T-cell (primary cell): ENCODE measurements at regions not wholly inside any gene's neighbourhood (a gene's known extent, or its start where the extent isn't known, plus 50 kb on each side); places are given as distances from the start of the nearest gene placed in this dataset.

ENCODE experiments used
- ATAC-seq, 4 experiments: fragments of 200-7000 bp in 3 of 4; fragments of 150-1000 bp in 1 of 4; cut with Tn5 transposase; replicated peaks in 1 of 4; 1 replicate in 3 of 4; 2 replicates in 1 of 4; pipeline ENCODE4 v1.10.0; 2021; ENCODE audit warnings: moderate library complexity in 3 of 4, mild to moderate bottlenecking in 2 of 4, moderate number of reproducible peaks in 1 of 4
- CTCF ChIA-PET, 2 donors: fragments of 300-600 bp; sonication (Branson Sonifier 250); formaldehyde crosslinking; loops; one replicate each; lab custom pipeline; 2022; ENCODE audit warnings: antibody characterized with exemption in 2 of 2; lab: Charles Lee
- POLR2A ChIA-PET, 2 donors: fragments of 300-600 bp; sonication (Branson Sonifier 250); formaldehyde crosslinking; loops; one replicate each; lab custom pipeline; 2022; ENCODE audit warnings: antibody characterized with exemption in 2 of 2; lab: Charles Lee
- DNase-seq, 35 experiments: peaks; one replicate each; pipeline versions ENCODE4 v3.0.0 to v3.0.0-alpha.2; 2013 to 2023
- H3K27ac ChIP-seq: one replicate; pipeline ENCODE4 v1.5.1; 2013; ENCODE audit warnings: low read length
- H3K27me3 ChIP-seq, 2 experiments: replicated peaks in 1 of 2; 1 replicate in 1 of 2; 2 replicates in 1 of 2; pipeline versions ENCODE4 v1.6.1 to v1.7.0; 2013; ENCODE audit warnings: low read length in 1 of 2, mixed read lengths in 1 of 2; ENCODE audit not compliant: control insufficient read depth in 2 of 2, insufficient read depth in 2 of 2; ENCODE audit errors: extremely low read depth in 1 of 2
- H3K36me3 ChIP-seq, 2 donors: 1 replicate in 1 of 2; 2 replicates in 1 of 2; pipeline versions ENCODE4 v1.6.1 to v1.7.0; 2013; ENCODE audit warnings: low read length in 1 of 2; ENCODE audit not compliant: control insufficient read depth in 2 of 2, insufficient read depth in 1 of 2; ENCODE audit errors: extremely low read depth in 1 of 2
- H3K4me1 ChIP-seq, 2 experiments: 1 replicate in 1 of 2; 2 replicates in 1 of 2; pipeline versions ENCODE4 v1.6.1 to v1.7.0; 2013; ENCODE audit warnings: low read length in 2 of 2, mixed read lengths in 1 of 2; ENCODE audit not compliant: insufficient read depth in 2 of 2, control insufficient read depth in 1 of 2; ENCODE audit errors: extremely low read depth in 1 of 2
- H3K4me3 ChIP-seq, 2 donors: 1 replicate in 1 of 2; 2 replicates in 1 of 2; pipeline versions ENCODE4 v1.5.1 to v1.7.0; 2013; ENCODE audit warnings: mild to moderate bottlenecking in 2 of 2, low read length in 1 of 2, moderate library complexity in 1 of 2; ENCODE audit not compliant: control insufficient read depth in 1 of 2; ENCODE audit errors: extremely low read depth in 1 of 2
- H3K9me3 ChIP-seq: 2 replicates; pipeline ENCODE4 v1.7.0; 2013
- H3K27ac Mint-ChIP-seq, 2 donors: one replicate each; pipeline ENCODE4 v1.8.0; 2020 to 2021; ENCODE audit warnings: mild to moderate bottlenecking in 2 of 2, mixed read lengths in 2 of 2
- H3K27me3 Mint-ChIP-seq, 2 donors: one replicate each; pipeline ENCODE4 v1.8.0; 2021 to 2022; ENCODE audit warnings: mixed read lengths in 2 of 2
- H3K36me3 Mint-ChIP-seq: one replicate; pipeline ENCODE4 v1.8.0; 2021; ENCODE audit warnings: mixed read lengths
- H3K4me1 Mint-ChIP-seq, 3 donors: one replicate each; pipeline ENCODE4 v1.8.0; 2020 to 2022; ENCODE audit warnings: mixed read lengths in 3 of 3, mild to moderate bottlenecking in 1 of 3
- H3K4me3 Mint-ChIP-seq, 3 donors: one replicate each; pipeline ENCODE4 v1.8.0; 2020 to 2022; ENCODE audit warnings: mild to moderate bottlenecking in 3 of 3, mixed read lengths in 3 of 3, moderate library complexity in 3 of 3
- H3K9me3 Mint-ChIP-seq, 3 donors: one replicate each; pipeline ENCODE4 v1.8.0; 2020 to 2022; ENCODE audit warnings: mixed read lengths in 3 of 3
- WGBS: methylation state at CpG from one replicate; pipeline ENCODE4 v1.1.5; 2013; ENCODE audit warnings: missing lambda C conversion rate; ENCODE audit not compliant: insufficient coverage; 5-methylcytosine and 5-hydroxymethylcytosine counted together

DNA sequence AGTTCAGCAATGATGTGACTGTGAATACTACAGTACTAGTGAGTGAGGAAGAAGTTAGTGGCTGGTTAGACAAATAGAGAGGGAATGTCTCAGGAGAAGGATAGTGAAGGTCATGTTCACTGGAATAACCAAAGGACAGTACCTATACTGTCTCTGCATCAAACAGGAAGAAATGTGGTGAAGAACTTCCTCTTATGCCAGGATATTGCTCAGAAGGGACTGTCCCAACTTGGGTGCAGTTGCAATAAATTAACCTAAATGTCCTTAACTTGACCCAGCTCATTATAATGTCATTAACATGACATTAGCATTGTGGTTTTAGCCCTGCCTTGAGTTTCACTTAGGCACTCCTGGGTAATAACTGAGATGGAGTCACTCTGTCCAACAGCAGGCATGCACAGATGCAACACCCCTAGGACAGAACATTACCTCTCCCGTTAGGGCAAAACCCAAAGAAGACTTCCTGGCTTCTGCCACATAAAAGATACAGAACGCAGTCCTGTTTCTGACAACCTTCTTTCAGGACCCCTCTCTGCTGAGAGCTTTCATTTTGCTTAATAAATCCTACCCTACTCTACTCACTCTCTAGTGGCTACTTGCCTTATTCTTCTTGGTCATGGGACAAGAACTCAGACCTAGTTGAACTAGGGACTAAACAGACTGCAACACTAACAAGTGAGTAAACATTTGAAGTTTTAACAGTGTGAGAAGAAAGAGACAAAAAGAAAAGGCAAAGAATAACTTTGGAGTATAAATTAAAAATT, 1591.6 kb upstream of the MIR17HG start:
- H3K4me1 Mint-ChIP-seq: no peaks in the 10 kb centered on the region
- WGBS: 43% methylated on average over 2 of the region's 2 CpGs
- peaks cover 0 to 12% (median 3%) of the 10 kb centered on the region in 3 donors for H3K9me3 Mint-ChIP-seq
- no peaks in the 10 kb centered on the region for H3K27me3 ChIP-seq
- DNase-seq (no peak), ATAC-seq (no peak)
- no peak overlapping the region for H3K4me3 ChIP-seq
- no peaks in the 10 kb centered on the region for H3K36me3 Mint-ChIP-seq
- no peaks in the 10 kb centered on the region for H3K9me3 ChIP-seq
- no peak overlapping the region for H3K27ac Mint-ChIP-seq
- no peak overlapping the region for H3K27ac ChIP-seq
- H3K4me1 ChIP-seq: no peaks in the 10 kb centered on the region
- CTCF ChIA-PET: interaction anchor here in 1 of 2 donors (0.6 kb wide), 1 partner anchor 1289 kb away, joined by 4 read pairs; no protein-coding TSS in a partner anchor
- no peaks in the 10 kb centered on the region for H3K27me3 Mint-ChIP-seq
- no peak overlapping the region for H3K4me3 Mint-ChIP-seq
- POLR2A ChIA-PET: no interaction called here
- no peaks in the 10 kb centered on the region for H3K36me3 ChIP-seq

GRCh38 chr13:89763005-89763404, 1584.5 kb upstream of the MIR17HG start:
- H3K4me3 ChIP-seq: no peak overlapping the region
- H3K4me1 ChIP-seq: no peaks in the 10 kb centered on the region
- no peak for DNase-seq
- H3K36me3 ChIP-seq: no peaks in the 10 kb centered on the region
- Mint-ChIP-seq H3K4me3 (no peak overlapping the region), H3K27me3 (no peaks in the 10 kb centered on the region), H3K36me3 (no peaks in the 10 kb centered on the region), H3K27ac (no peak overlapping the region), H3K9me3 (peaks cover 8 to 13% (median 9%) of the 10 kb centered on the region in 3 donors), H3K4me1 (no peaks in the 10 kb centered on the region)
- WGBS: no CpG with 5 or more reads among the region's 1 CpG
- no peak overlapping the region for H3K27ac ChIP-seq
- no peaks in the 10 kb centered on the region for H3K9me3 ChIP-seq
- ChIA-PET CTCF (no interaction called here), POLR2A (no interaction called here)
- no peaks in the 10 kb centered on the region for H3K27me3 ChIP-seq
- ATAC-seq: no peak

DNA sequence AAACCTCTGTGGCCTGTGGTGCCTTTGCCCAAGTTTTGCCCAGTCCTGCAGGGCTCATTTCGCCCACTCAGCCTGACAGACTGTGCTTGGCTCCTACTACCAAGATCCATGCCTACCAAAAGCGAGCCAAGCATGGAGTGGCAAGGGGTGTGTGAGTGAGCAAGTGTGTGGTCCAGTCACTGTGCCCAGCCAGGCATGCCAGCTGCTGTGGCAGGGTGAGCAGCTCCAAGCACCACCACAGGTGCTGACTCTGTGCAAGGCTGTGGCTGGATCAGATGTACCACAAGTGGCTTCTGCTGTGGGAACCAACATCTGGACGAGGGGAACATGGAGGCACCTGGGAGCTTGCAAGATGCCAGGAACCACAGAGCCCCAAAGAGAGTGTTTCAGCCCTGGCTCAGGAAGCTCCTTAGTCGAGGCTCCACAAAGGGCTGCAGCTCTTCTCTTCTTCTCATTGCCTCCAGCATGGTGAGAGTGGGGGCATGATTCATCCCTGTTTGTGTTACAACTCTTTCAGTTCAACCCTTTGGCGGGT, 1564.2 kb upstream of the MIR17HG start:
- Histone ChIP-seq H3K36me3 (no peaks in the 10 kb centered on the region), H3K9me3 (no peaks in the 10 kb centered on the region), H3K4me1 (no peaks in the 10 kb centered on the region), H3K27ac (no peak overlapping the region), H3K4me3 (no peak overlapping the region), H3K27me3 (no peaks in the 10 kb centered on the region)
- ATAC-seq (no peak), DNase-seq (no peak)
- CTCF ChIA-PET: no interaction called here
- Mint-ChIP-seq H3K4me1 (no peaks in the 10 kb centered on the region), H3K4me3 (no peak overlapping the region), H3K27ac (no peak overlapping the region), H3K36me3 (no peaks in the 10 kb centered on the region), H3K27me3 (no peaks in the 10 kb centered on the region), H3K9me3 (peaks cover 0 to 9% (median 7%) of the 10 kb centered on the region in 3 donors)
- 75% methylated on average over 2 of the region's 5 CpGs for WGBS
- POLR2A ChIA-PET: no interaction called here

- no peaks in the 10 kb centered on the region for H3K4me1 Mint-ChIP-seq
- H3K4me3 Mint-ChIP-seq: no peak overlapping the region
- Histone ChIP-seq H3K27me3 (no peaks in the 10 kb centered on the region), H3K27ac (no peak overlapping the region), H3K4me1 (no peaks in the 10 kb centered on the region), H3K4me3 (no peak overlapping the region), H3K36me3 (no peaks in the 10 kb centered on the region), H3K9me3 (no peaks in the 10 kb centered on the region)
- DNase-seq: no peak
- peaks cover 3 to 9% (median 9%) of the 10 kb centered on the region in 3 donors for H3K9me3 Mint-ChIP-seq
- H3K36me3 Mint-ChIP-seq: no peaks in the 10 kb centered on the region
- no peak overlapping the region for H3K27ac Mint-ChIP-seq
- ATAC-seq: no peak
- no peaks in the 10 kb centered on the region for H3K27me3 Mint-ChIP-seq
- ChIA-PET CTCF (no interaction called here), POLR2A (no interaction called here)
- 79% methylated on average over 8 of the region's 13 CpGs for WGBS
Measured at GRCh38 chr13:89784161-89784809, 1563.2 kb upstream of the MIR17HG start.

DNA sequence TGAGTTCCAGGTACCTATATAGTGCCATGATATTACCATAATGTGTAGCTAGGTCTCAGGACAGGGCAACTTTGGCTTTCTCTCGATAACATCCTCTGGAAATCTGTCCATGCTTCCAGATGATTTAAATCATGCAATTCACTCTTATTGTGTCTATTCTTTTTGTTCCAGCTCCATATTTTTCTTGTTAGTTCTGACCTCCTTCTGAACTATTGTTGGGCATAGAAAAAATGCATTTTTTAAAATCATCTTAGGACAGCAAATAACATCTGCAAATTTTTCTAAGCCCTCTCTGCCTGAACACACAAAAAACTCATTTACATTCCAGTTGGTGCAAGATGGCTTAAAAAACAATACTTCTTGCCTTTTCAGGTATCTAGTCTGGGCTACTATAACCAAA, 1561.0 kb upstream of the MIR17HG start:
- Mint-ChIP-seq H3K27me3 (no peaks in the 10 kb centered on the region), H3K9me3 (peaks cover 3 to 6% (median 4%) of the 10 kb centered on the region in 3 donors), H3K4me1 (no peaks in the 10 kb centered on the region)

GRCh38 chr13:89790696-89791095, 1556.8 kb upstream of the MIR17HG start:
- Mint-ChIP-seq H3K36me3 (no peaks in the 10 kb centered on the region), H3K4me1 (no peaks in the 10 kb centered on the region), H3K4me3 (no peak overlapping the region), H3K27ac (no peak overlapping the region), H3K9me3 (peaks cover 3 to 16% (median 11%) of the 10 kb centered on the region in 3 donors), H3K27me3 (no peaks in the 10 kb centered on the region)
- ChIA-PET POLR2A (no interaction called here), CTCF (interaction anchor here in 1 of 2 donors (0.5 kb wide), 1 partner anchor 85 kb away, joined by 4 read pairs; no protein-coding TSS in a partner anchor)
- Histone ChIP-seq H3K27me3 (no peaks in the 10 kb centered on the region), H3K4me1 (no peaks in the 10 kb centered on the region), H3K9me3 (peaks cover 4% of the 10 kb centered on the region), H3K27ac (no peak overlapping the region), H3K4me3 (no peak overlapping the region), H3K36me3 (no peaks in the 10 kb centered on the region)
- ATAC-seq: no peak
- no peak for DNase-seq

More for the DNA sequence above, 1561.0 kb upstream of the MIR17HG start:
- H3K36me3 ChIP-seq: no peaks in the 10 kb centered on the region
- no peak overlapping the region for H3K4me3 ChIP-seq
- H3K4me1 ChIP-seq: no peaks in the 10 kb centered on the region
- Mint-ChIP-seq H3K36me3 (no peaks in the 10 kb centered on the region), H3K27ac (no peak overlapping the region), H3K4me3 (no peak overlapping the region)
- no peak for ATAC-seq
- ChIA-PET POLR2A (no interaction called here), CTCF (no interaction called here)
- no peak overlapping the region for H3K27ac ChIP-seq
- no peaks in the 10 kb centered on the region for H3K27me3 ChIP-seq
- WGBS: no CpG with 5 or more reads among the region's 1 CpG
- no peaks in the 10 kb centered on the region for H3K9me3 ChIP-seq
- DNase-seq: no peak
